LNCAP (cell line): ENCODE measurements at regions not wholly inside any gene's neighbourhood (a gene's known extent, or its start where the extent isn't known, plus 50 kb on each side); places are given as distances from the start of the nearest gene placed in this dataset.

Source experiments
- TF ChIP-seq, protein P1 (sequence below): fragments of 450-650 bp; IDR thresholded peaks from 2 replicates; pipeline ENCODE4 v1.5.1; 2017; ENCODE audit warnings: mild to moderate bottlenecking

DNA sequence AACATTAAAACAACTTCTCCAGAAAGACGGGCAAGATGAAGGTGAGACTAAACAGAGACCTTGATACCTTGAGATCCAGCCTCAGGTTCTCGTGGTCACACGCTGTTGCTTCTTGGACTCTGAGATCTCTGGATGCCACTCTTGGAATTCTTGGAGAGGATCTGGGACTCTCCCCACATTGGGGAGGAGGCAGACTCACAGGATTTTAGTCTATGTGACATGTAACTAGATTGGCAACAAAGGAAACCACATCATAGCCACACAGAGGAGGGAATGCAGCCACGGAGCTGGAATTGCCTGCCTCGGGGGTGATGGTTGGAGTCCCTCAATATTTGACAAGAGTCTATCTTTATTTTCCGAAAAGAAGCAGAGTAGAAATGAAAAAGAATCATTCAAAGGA lies 78.8 kb upstream of the IGFBP5 start:
- TF ChIP-seq, protein P1, sequence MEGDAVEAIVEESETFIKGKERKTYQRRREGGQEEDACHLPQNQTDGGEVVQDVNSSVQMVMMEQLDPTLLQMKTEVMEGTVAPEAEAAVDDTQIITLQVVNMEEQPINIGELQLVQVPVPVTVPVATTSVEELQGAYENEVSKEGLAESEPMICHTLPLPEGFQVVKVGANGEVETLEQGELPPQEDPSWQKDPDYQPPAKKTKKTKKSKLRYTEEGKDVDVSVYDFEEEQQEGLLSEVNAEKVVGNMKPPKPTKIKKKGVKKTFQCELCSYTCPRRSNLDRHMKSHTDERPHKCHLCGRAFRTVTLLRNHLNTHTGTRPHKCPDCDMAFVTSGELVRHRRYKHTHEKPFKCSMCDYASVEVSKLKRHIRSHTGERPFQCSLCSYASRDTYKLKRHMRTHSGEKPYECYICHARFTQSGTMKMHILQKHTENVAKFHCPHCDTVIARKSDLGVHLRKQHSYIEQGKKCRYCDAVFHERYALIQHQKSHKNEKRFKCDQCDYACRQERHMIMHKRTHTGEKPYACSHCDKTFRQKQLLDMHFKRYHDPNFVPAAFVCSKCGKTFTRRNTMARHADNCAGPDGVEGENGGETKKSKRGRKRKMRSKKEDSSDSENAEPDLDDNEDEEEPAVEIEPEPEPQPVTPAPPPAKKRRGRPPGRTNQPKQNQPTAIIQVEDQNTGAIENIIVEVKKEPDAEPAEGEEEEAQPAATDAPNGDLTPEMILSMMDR, result no peak

DNA sequence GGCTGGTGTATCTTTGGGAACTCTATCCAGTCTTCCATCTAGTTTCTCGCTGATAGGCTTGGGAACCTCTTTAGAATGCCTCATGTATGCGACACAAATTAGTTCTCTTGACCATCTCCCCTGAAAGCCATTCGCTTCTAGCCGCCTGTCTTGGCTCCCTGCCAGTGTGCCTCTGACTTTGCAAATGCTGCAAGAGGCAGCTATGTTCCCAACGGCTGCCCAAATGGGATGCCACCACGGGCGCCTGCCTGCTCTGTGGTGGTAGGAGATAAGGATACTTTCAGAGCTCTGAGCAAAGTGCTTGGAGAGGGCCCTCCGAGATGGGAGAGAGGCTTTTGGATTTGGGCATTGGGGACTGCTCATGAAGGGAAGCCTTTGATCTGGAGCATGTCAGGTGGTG lies 77.7 kb upstream of the IGFBP5 start:
- TF ChIP-seq, protein P1, result no peak

DNA sequence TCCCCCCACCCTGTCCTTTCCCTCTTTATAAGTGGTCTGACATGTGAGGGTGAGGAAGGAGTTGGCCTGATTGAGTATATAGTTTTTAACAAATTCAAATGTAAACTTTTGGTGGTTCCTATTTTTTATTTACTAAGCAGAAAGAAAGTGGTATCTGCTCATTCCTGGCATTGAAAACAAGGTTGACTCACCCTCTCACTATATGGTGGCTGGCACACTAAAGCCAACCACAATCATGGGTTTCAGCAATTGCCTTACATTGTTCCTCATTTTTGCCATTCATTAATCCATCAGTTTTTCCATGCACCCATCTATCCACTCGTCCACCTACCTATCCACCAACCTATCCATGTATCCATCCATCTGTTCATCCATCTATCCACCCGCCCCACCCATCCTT lies 75.4 kb upstream of the IGFBP5 start:
- TF ChIP-seq, protein P1, result no peak

DNA sequence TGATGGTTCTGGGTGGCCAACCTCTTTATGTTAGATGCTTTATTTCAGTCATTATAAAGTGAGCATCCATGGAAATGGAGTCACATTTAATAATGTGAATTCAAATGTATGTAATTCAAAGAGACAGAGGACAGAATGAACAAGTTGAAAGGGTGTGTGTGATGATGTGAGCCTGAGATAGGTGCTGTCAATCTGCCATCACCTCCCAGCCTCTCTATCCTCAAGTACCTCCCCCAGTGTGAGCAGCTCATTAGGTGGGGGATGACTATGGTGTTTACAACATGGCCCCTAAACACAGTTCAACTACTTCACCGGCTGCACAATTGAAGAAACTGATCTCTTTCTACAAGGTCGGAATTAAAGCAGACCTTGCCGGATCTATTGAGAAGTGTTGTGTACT lies 74.7 kb upstream of the IGFBP5 start:
- TF ChIP-seq, protein P1, result no peak

DNA sequence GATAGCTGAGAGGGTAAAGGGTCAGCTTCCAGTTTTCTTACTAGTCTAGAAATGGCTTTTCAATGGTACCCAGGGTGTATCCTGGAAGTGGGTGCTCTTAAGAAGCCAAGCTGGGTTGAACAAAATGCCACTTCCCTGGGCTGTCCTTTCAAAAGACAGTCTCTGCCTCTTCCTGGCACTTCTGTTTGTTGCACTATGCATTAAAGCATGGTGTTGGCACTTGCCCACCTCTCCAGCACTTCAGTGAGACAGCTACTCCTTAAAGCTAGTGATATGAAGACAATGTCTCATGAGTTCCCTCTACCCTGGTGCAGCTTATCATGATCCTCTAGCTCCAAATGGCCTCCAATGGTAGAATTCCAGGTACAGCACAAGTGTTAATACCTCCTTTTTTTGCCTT lies 74.3 kb upstream of the IGFBP5 start:
- TF ChIP-seq, protein P1, result no peak

DNA sequence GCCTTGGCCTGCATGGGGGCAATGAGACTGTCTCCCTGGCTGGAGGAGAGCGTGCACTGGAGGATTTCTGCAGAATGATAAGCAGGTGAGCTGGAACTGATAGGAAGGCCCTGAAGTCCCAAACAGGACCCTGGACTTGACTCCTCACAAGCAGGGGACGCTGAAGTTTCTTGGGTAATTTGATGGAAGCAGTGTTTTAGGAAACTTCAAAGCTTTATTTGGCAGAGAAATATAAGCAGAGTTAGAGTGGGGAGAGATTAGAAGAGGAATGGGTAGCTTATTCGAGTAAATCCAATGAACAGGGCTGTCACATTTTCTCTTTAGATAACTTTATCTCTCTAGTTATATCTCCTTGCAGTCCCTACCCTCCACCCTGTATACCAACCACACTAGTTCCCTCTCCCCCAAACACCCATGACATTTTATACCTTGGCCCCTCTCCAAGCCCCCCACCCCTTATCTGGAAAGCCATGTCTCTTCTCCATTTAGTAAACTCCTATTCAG lies 73.6 kb upstream of the IGFBP5 start:
- TF ChIP-seq, protein P1, result no peak

DNA sequence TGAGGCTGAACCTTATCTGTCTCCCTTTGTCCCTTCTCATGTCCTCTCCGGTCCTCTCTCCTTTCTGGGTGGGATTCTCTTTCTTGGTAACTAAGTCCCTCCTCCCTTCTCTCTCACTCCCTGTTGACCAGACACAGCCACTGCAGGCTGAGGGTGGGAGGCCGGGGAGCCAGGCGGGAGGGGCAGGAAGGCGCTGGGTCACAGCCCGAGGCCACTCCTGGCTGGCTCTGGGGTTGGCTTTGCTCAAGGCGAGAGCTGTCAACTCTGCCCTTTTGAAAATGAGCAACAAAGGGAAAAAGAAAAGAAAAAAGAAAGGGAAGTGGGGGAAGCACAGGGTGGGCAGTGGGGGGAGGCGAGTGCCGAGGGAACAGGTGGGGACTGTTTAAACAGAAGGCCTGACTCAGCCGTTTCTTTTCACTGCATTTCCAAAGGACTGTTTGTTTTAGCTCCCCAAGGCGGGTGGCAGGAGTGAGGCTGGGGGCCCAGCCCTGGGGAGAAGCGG lies 70.5 kb upstream of the IGFBP5 start:
- TF ChIP-seq, protein P1, result no peak

DNA sequence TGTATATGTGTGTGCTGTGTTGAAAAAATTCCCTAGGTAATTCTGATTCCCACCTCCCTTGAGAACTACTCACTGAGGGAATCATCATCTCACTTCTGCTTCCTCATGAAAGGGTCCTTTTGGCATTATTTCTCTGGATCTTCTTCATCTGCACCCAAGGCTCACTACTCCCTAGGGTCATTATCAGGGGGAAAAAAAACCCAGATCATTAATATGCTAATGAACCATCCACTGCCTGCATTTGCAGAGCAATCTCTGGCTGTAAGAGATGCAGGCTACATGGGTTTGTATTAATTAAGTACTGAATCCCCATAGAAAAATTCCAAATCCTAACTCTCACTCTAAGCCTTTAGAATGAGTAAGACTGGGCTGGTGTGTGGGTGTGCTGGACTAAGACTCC lies 68.0 kb upstream of the IGFBP5 start:
- TF ChIP-seq, protein P1, result no peak
